Mesothelial cell of epicardium (in vitro differentiated cells): ENCODE measurements at regions not wholly inside any gene's neighbourhood (a gene's known extent, or its start where the extent isn't known, plus 50 kb on each side); places are given as distances from the start of the nearest gene placed in this dataset.

Source experiments
- DNase-seq, 2 experiments: peaks; one replicate each; pipeline ENCODE4 v3.0.0; 2021; ENCODE audit warnings: low spot score in 2 of 2; ENCODE audit not compliant: unreplicated experiment in 2 of 2
- H3K27ac Mint-ChIP-seq: 2 replicates; pipeline ENCODE4 v1.8.0; 2021; ENCODE audit warnings: mixed read lengths
- H3K27me3 Mint-ChIP-seq: 2 replicates; pipeline ENCODE4 v1.8.0; 2021; ENCODE audit warnings: low read depth, mixed read lengths
- H3K36me3 Mint-ChIP-seq: 2 replicates; pipeline ENCODE4 v1.8.0; 2021; ENCODE audit warnings: mixed read lengths
- H3K4me1 Mint-ChIP-seq: 2 replicates; pipeline ENCODE4 v1.8.0; 2021; ENCODE audit warnings: mixed read lengths
- H3K4me3 Mint-ChIP-seq: 2 replicates; pipeline ENCODE4 v1.8.0; 2021; ENCODE audit warnings: mild to moderate bottlenecking, moderate library complexity, mixed read lengths
- H3K9me3 Mint-ChIP-seq: 2 replicates; pipeline ENCODE4 v1.8.0; 2021; ENCODE audit warnings: mixed read lengths
- TF ChIP-seq, protein P1 (sequence below): fragments of 200-600 bp; sonication (generic); IDR thresholded peaks from one replicate; pipeline ENCODE4 v1.5.0; 2021; ENCODE audit warnings: antibody characterized with exemption; ENCODE audit not compliant: unreplicated experiment

DNA sequence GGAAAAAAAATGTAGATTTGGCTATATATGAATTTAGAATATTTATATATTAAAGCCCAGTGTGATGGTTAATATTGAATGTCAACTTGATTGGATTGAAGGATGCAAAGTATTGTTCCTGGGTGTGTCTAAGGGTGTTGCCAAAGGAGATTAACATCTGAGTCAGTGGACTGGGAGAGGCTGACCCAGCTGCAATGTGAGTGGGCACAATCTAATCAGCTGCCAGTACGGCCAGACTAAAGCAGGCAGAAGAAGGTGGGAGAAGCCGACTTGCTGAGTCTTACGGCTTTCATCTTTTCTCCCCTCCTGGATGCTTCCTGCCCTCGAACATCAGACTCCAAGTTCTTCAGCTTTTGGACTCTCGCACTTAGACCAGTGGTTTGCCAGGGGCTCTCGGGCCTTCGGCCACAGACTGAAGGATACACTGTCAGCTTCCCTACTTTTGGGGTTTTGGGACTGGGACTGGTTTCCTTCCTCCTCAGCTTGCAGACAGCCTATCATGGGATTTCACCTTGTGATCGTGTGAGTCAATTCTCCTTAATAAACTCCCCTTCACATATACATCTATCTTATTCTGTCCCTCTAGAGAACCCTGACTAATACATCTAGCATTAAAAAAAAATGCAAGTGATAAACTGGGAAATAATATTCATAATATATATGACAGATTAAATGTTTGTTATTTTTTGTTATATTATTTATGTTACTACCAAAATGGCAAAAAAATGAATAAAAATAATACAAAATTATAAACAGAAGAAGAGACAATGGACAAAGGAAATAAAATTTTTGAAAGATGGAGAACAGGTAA is 122.4 kb downstream of the DLEU7 start:
- no peak for DNase-seq
- Mint-ChIP-seq H3K4me1 (no peaks in the 10 kb centered on the region), H3K36me3 (no peaks in the 10 kb centered on the region), H3K27me3 (peaks cover 1% of the 10 kb centered on the region), H3K27ac (no peak overlapping the region), H3K4me3 (no peak overlapping the region), H3K9me3 (no peaks in the 10 kb centered on the region)
- TF ChIP-seq, protein P1, sequence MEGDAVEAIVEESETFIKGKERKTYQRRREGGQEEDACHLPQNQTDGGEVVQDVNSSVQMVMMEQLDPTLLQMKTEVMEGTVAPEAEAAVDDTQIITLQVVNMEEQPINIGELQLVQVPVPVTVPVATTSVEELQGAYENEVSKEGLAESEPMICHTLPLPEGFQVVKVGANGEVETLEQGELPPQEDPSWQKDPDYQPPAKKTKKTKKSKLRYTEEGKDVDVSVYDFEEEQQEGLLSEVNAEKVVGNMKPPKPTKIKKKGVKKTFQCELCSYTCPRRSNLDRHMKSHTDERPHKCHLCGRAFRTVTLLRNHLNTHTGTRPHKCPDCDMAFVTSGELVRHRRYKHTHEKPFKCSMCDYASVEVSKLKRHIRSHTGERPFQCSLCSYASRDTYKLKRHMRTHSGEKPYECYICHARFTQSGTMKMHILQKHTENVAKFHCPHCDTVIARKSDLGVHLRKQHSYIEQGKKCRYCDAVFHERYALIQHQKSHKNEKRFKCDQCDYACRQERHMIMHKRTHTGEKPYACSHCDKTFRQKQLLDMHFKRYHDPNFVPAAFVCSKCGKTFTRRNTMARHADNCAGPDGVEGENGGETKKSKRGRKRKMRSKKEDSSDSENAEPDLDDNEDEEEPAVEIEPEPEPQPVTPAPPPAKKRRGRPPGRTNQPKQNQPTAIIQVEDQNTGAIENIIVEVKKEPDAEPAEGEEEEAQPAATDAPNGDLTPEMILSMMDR = no peak

DNA sequence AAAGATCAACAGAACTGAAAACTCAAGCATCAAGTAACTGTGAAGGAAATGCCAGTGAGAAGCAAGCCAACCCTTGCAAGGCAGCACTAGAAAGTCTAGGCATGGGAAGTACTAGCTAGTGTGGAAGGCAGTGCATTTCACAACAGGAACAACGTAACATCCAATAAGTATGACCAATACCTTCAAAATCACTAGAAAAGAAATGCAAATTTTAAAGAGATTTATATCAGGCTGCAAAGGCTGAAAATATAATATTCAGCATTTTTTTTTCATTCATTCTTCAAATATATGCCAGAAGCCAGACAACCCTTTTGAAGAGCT is 121.9 kb downstream of the DLEU7 start:
- no peak for DNase-seq

DNA sequence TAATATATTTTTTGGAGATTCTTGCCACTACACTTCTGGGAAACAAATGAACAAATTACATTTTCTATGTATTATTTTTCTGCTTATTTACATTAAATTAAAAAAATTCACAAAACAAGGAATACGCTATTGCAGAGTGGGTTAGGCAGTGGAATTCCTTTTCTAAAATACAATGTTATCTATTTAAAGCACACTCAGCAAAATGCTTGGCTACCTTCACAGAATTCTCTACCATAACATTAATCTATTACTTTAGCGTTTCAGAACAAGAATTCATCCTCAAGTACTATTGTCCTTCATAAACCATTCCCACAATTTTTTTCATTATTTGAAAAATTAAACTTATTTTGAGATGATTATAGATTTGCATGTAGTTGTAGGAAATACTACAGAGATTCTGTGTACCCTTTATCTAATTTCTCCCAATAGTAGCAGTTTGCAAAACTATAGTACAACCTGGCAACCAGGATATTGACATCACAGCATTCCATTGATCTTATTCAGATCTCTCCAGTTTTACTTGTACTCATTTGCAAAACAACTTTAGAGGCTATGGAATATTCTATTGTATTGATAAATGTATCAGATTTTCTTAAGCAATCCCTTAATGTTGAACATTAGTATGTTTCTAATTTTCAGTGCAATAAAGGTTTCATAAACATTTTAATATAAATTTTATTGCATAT is 120.9 kb downstream of the DLEU7 start:
- Mint-ChIP-seq H3K27ac (no peak overlapping the region), H3K9me3 (no peaks in the 10 kb centered on the region), H3K36me3 (no peaks in the 10 kb centered on the region), H3K4me1 (peaks cover 3% of the 10 kb centered on the region), H3K27me3 (peaks cover 1% of the 10 kb centered on the region), H3K4me3 (no peak overlapping the region)
- DNase-seq = no peak
- TF ChIP-seq, protein P1 = no peak

More for the DNA sequence above, 121.9 kb downstream of the DLEU7 start:
- no peak overlapping the region for H3K4me3 Mint-ChIP-seq
- no peak overlapping the region for H3K27ac Mint-ChIP-seq
- no peaks in the 10 kb centered on the region for H3K9me3 Mint-ChIP-seq
- H3K36me3 Mint-ChIP-seq = no peaks in the 10 kb centered on the region
- no peaks in the 10 kb centered on the region for H3K4me1 Mint-ChIP-seq
- TF ChIP-seq, protein P1 = no peak
- H3K27me3 Mint-ChIP-seq = peaks cover 1% of the 10 kb centered on the region

DNA sequence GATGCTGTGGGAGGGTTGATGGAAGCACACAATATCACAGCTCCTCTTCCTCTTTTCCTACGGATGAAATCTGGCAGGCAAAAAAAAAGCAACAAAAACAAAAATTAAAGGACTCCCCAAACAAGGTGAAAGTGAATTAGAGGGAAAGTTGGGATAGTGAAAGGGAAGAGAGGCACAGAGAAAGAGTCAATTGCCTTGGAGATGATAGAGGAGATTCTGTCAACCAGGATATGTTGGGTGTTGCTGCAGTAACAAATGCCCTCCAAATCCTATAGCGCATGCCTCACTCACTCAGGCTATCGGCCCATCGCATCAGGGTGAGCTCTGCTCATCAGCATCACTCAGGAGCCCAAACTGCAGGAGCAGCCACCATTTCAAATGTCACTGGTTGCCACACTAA is 119.1 kb downstream of the DLEU7 start:
- peaks cover 3% of the 10 kb centered on the region for H3K9me3 Mint-ChIP-seq
- no peak overlapping the region for H3K27ac Mint-ChIP-seq
- DNase-seq = no peak
- H3K36me3 Mint-ChIP-seq = no peaks in the 10 kb centered on the region
- H3K27me3 Mint-ChIP-seq = no peaks in the 10 kb centered on the region
- H3K4me3 Mint-ChIP-seq = no peak overlapping the region
- TF ChIP-seq, protein P1 = no peak
- H3K4me1 Mint-ChIP-seq = peaks cover 8% of the 10 kb centered on the region

DNA sequence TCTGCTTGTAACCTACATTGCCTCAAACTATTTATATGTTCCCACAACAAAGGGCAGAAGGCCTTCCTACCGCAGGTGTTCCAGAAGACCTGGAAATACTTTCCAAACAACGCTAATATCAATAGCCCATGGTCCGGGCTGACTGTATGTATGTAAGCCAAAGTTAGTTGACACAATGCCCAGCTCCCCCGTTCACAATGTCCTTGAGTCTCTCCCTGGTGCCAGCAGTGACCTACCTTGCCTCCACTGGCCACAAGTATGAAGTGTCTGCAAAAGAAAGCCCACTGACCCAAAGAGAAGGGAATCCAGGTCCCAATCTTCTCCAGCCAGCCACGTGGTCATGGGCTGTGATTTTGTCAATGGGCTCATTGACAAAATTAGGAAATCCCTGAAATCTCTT is 118.6 kb downstream of the DLEU7 start:
- no peak overlapping the region for H3K27ac Mint-ChIP-seq
- no peak overlapping the region for H3K4me3 Mint-ChIP-seq
- H3K9me3 Mint-ChIP-seq = peaks cover 7% of the 10 kb centered on the region
- TF ChIP-seq, protein P1 = no peak
- no peaks in the 10 kb centered on the region for H3K27me3 Mint-ChIP-seq
- H3K4me1 Mint-ChIP-seq = peaks cover 8% of the 10 kb centered on the region
- DNase-seq = no peak
- H3K36me3 Mint-ChIP-seq = no peaks in the 10 kb centered on the region
